Keratinocyte (primary cell): ENCODE measurements at regions not wholly inside any gene's neighbourhood (a gene's known extent, or its start where the extent isn't known, plus 50 kb on each side); places are given as distances from the start of the nearest gene placed in this dataset.
A peak's percentile ranks its signal among the peaks of the same experiment; 100 is the strongest.

Source experiments
- DNase-seq: peaks from one replicate; pipeline ENCODE4 v3.0.0-alpha.2; 2011; ENCODE audit warnings: low read depth, missing footprints, low spot score
- FAIRE-seq: peaks from 2 replicates; lab custom pipeline; 2011; peaks lifted over from hg19 to GRCh38; lab: Jason Lieb, UNC
- H2AFZ ChIP-seq: 2 replicates; pipeline ENCODE4 v1.6.0; 2012; ENCODE audit warnings: low read length, control low read depth, inconsistent platforms; ENCODE audit not compliant: control insufficient read depth
- H3K27ac ChIP-seq: 2 replicates; pipeline ENCODE4 v1.5.1; 2011; ENCODE audit warnings: low read length; ENCODE audit not compliant: control insufficient read depth, insufficient read depth
- H3K27me3 ChIP-seq: 3 replicates; pipeline ENCODE4 v1.6.0; 2011; ENCODE audit warnings: low read length; ENCODE audit not compliant: control insufficient read depth, insufficient read depth; ENCODE audit errors: extremely low read depth
- H3K36me3 ChIP-seq, 2 experiments: 2 replicates in 1 of 2; 3 replicates in 1 of 2; pipeline ENCODE4 v1.5.1; 2011; ENCODE audit warnings: low read length in 2 of 2, mild to moderate bottlenecking in 1 of 2; ENCODE audit not compliant: control insufficient read depth in 2 of 2, insufficient read depth in 2 of 2; ENCODE audit errors: extremely low read depth in 1 of 2
- H3K4me1 ChIP-seq: 3 replicates; pipeline ENCODE4 v1.5.1; 2011; ENCODE audit warnings: low read length; ENCODE audit not compliant: control insufficient read depth, insufficient read depth; ENCODE audit errors: extremely low read depth
- H3K4me2 ChIP-seq: 3 replicates; pipeline ENCODE4 v1.6.0; 2011; ENCODE audit warnings: low read depth, low read length; ENCODE audit not compliant: control insufficient read depth, insufficient read depth; ENCODE audit errors: extremely low read depth
- H3K4me3 ChIP-seq, 3 experiments: fragments of 200-600 bp in 1 of 3; sonication (generic) in 1 of 3; 2 replicates in 2 of 3; 3 replicates in 1 of 3; pipeline ENCODE4 v1.5.1; 2011 to 2016; ENCODE audit warnings: low read length in 3 of 3, mild to moderate bottlenecking in 3 of 3, control low read depth in 2 of 3, inconsistent platforms in 1 of 3, low read depth in 1 of 3, mixed read lengths in 1 of 3, mixed run types in 1 of 3, moderate library complexity in 1 of 3; ENCODE audit not compliant: control insufficient read depth in 2 of 3, insufficient read depth in 2 of 3; ENCODE audit errors: extremely low read depth in 1 of 3
- H3K79me2 ChIP-seq: 2 replicates; pipeline ENCODE4 v1.6.0; 2012; ENCODE audit warnings: low read length; ENCODE audit not compliant: control insufficient read depth, insufficient read depth
- H3K9ac ChIP-seq: 3 replicates; pipeline ENCODE4 v1.6.0; 2011; ENCODE audit warnings: low read length; ENCODE audit not compliant: control insufficient read depth, insufficient read depth; ENCODE audit errors: extremely low read depth
- H3K9me1 ChIP-seq: 3 replicates; pipeline ENCODE4 v1.6.0; 2011; ENCODE audit warnings: low read length; ENCODE audit not compliant: control insufficient read depth, insufficient read depth; ENCODE audit errors: extremely low read depth
- H3K9me3 ChIP-seq: 2 replicates; pipeline ENCODE4 v1.5.1; 2012; ENCODE audit warnings: low read depth, low read length; ENCODE audit not compliant: control insufficient read depth
- H4K20me1 ChIP-seq: 3 replicates; pipeline ENCODE4 v1.6.0; 2011; ENCODE audit warnings: low read length; ENCODE audit not compliant: control insufficient read depth, insufficient read depth; ENCODE audit errors: extremely low read depth
- CTCF ChIP-seq, 3 experiments: IDR thresholded peaks in 1 of 3; conservative IDR thresholded peaks in 1 of 3; optimal IDR thresholded peaks in 1 of 3; 2 replicates in 2 of 3; 3 replicates in 1 of 3; pipeline versions ENCODE3 to v1.5.1; 2011; ENCODE audit warnings: low read length in 3 of 3, mild to moderate bottlenecking in 3 of 3, moderate library complexity in 2 of 3, control low read depth in 1 of 3, inconsistent platforms in 1 of 3; ENCODE audit not compliant: insufficient read depth in 2 of 3; ENCODE audit errors: extremely low read depth in 1 of 3
- EZH2 ChIP-seq: IDR thresholded peaks from one replicate; pipeline ENCODE4 v1.6.1; 2012; ENCODE audit warnings: inconsistent platforms, mild to moderate bottlenecking, low read length, moderate library complexity
- dilution Hi-C: fragments of 300-500 bp; cut with MboI; formaldehyde crosslinking; loops from one replicate; pipeline ENCODE4 v1.7.0; 2020; ENCODE audit warnings: low sequenced_read_pairs; ENCODE audit not compliant: extremely low pct_ligation_motif_present

DNA sequence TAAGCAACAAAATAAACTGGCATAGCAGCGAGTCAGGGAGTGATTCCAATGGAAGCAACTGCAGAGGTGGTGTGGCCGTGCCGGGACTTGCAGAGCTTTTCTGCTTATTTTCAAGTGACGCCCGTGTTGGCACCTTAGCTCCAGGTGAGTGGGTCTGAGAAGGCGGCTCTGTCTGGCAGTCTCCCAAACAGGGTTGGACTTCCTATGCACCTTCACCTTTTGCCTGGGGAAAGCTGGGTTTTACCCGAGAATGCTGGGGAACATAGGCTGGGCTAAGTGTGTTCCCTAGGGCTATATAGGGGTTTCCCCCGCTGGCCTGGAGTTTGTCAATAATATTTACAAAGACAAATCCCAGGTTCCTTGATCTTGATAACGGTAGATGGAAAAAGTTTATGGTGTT is 179.9 kb upstream of the TBL1XR1 start:
- Histone ChIP-seq H3K36me3 (no peaks in the 10 kb centered on the region), H3K4me2 (peak overlapping the region; percentile 65), H3K9ac (peak overlapping the region; percentile 13), H3K27ac (peak overlapping the region; percentile 8), H4K20me1 (no peaks in the 10 kb centered on the region), H3K4me1 (peaks cover 14% of the 10 kb centered on the region), H3K4me3 (peak overlapping the region in 2 of 3 experiments; percentile 18 to 31), H3K27me3 (no peaks in the 10 kb centered on the region), H3K9me1 (no peaks in the 10 kb centered on the region), H2AFZ (peak overlapping the region; percentile 49), H3K79me2 (no peaks in the 10 kb centered on the region), H3K9me3 (peaks cover 2% of the 10 kb centered on the region)
- dilution Hi-C loops = no loop called here
- peak; percentile 89 for FAIRE-seq
- no peak for DNase-seq
- TF ChIP-seq CTCF (optimal IDR thresholded peaks at IDR 0.05 in 1 of 3, IDR thresholded peaks at IDR 0.05 in 1 of 3, conservative IDR thresholded peaks at IDR 0.05 in 1 of 3; ENCODE audit: extremely low read depth in 1 of 3, insufficient read depth in 2 of 3, low read length in 3 of 3) (no peak), EZH2 (no peak)

DNA sequence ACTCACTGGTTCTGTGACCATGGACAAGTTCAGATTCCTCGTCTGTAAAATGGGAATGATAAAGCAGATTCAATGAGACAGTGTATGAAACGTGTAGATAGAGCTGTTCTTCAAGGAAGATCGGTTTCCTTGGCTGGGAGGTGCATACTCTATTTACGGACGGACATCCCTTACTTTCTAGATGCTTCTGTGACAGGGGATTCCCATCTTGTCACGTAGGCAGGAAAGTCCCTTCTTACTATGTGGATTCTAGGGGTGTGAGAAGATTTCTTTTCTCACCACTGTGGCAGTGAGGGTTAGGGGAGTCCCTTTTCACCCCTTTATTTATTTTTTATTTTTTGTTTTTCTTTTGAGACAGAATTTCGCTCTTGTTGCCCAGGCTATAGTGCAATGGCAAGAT is 180.9 kb upstream of the TBL1XR1 start:
- Histone ChIP-seq H3K9me3 (peaks cover 2% of the 10 kb centered on the region), H3K9me1 (no peaks in the 10 kb centered on the region), H3K27me3 (no peaks in the 10 kb centered on the region), H3K4me1 (peaks cover 21% of the 10 kb centered on the region), H3K79me2 (no peaks in the 10 kb centered on the region), H3K4me2 (no peak overlapping the region), H3K27ac (no peak overlapping the region), H3K36me3 (no peaks in the 10 kb centered on the region), H3K9ac (no peak overlapping the region), H2AFZ (peak overlapping the region; percentile 23), H4K20me1 (no peaks in the 10 kb centered on the region), H3K4me3 (no peak overlapping the region)
- dilution Hi-C loops = no loop called here
- no peak for FAIRE-seq
- TF ChIP-seq EZH2 (no peak), CTCF (optimal IDR thresholded peaks at IDR 0.05 in 1 of 3, IDR thresholded peaks at IDR 0.05 in 1 of 3, conservative IDR thresholded peaks at IDR 0.05 in 1 of 3; ENCODE audit: extremely low read depth in 1 of 3, insufficient read depth in 2 of 3, low read length in 3 of 3) (no peak)
- no peak for DNase-seq
